Heart left ventricle (tissue), 16 donors: ENCODE measurements at regions not wholly inside any gene's neighbourhood (a gene's known extent, or its start where the extent isn't known, plus 50 kb on each side); places are given as distances from the start of the nearest gene placed in this dataset.

ENCODE experiments used
- ATAC-seq, 4 donors: fragments of 200-7000 bp; cut with Tn5 transposase; one replicate each; pipeline ENCODE4 v1.9.1; 2020 to 2022; ENCODE audit warnings: moderate library complexity in 4 of 4, mild to moderate bottlenecking in 3 of 4, moderate number of reproducible peaks in 1 of 4
- DNase-seq, 5 donors: peaks; one replicate each; pipeline ENCODE4 v3.0.0-alpha.2; 2020
- H3K27ac ChIP-seq, 12 donors: fragments of 200-600 bp; sonication (generic) in 4 of 12; one replicate each; pipeline versions ENCODE4 v1.5.0 to v1.8.0; 2016 to 2022; ENCODE audit warnings: mild to moderate bottlenecking in 2 of 12
- H3K27me3 ChIP-seq, 9 donors: fragments of 200-600 bp; sonication (generic) in 2 of 9; one replicate each; pipeline versions ENCODE4 v1.5.1 to v1.8.0; 2016 to 2022; ENCODE audit warnings: mild to moderate bottlenecking in 3 of 9
- H3K36me3 ChIP-seq, 9 donors: fragments of 200-600 bp; sonication (generic) in 2 of 9; one replicate each; pipeline versions ENCODE4 v1.5.0 to v1.8.0; 2018 to 2022; ENCODE audit warnings: mild to moderate bottlenecking in 2 of 9
- H3K4me1 ChIP-seq, 12 donors: fragments of 200-600 bp; sonication (generic) in 4 of 12; one replicate each; pipeline versions ENCODE4 v1.5.0 to v1.8.0; 2016 to 2022; ENCODE audit warnings: mild to moderate bottlenecking in 3 of 12
- H3K4me3 ChIP-seq, 12 donors: fragments of 200-600 bp; sonication (generic) in 4 of 12; one replicate each; pipeline versions ENCODE4 v1.5.0 to v1.8.0; 2017 to 2022; ENCODE audit warnings: mild to moderate bottlenecking in 9 of 12, moderate library complexity in 4 of 12
- H3K9me3 ChIP-seq, 12 donors: fragments of 200-600 bp; sonication (generic) in 4 of 12; one replicate each; pipeline versions ENCODE4 v1.5.0 to v1.8.0; 2016 to 2022; ENCODE audit warnings: mild to moderate bottlenecking in 1 of 12
- POLR2A ChIP-seq, 2 donors: fragments of 450-650 bp; IDR thresholded peaks; one replicate each; pipeline ENCODE4 v1.6.1; 2017; ENCODE audit warnings: antibody characterized with exemption in 2 of 2, mild to moderate bottlenecking in 2 of 2, moderate library complexity in 2 of 2
- WGBS, 4 donors: extraction: QIAGEN DNeasy Blood & Tissue Kit in 2 of 4; methylation state at CpG; one replicate each; pipeline versions ENCODE4 v1.1.5 to v1.1.7; 2013 to 2018; 5-methylcytosine and 5-hydroxymethylcytosine counted together
- intact Hi-C, 10 donors: fragments of 100-400 bp; cut with DNase I; formaldehyde crosslinking; loops; one replicate each; pipeline versions ENCODE4 v1.11.1 to v1.14.2; 2022
- TF ChIP-seq, protein P1 (sequence below), 12 donors: fragments of 200-600 bp; sonication (generic) in 4 of 12; IDR thresholded peaks; one replicate each; pipeline versions ENCODE4 v1.5.0 to v1.8.0; 2018 to 2022; ENCODE audit warnings: antibody characterized with exemption in 12 of 12, mild to moderate bottlenecking in 5 of 12
- donor health status: ischemic (EF 13 %, LVEDD 7.1; RV severe dilation, severe dysfunction).
- donor health status: healthy with polysubstance abuse.
- donor health status: DM: no; HTN: yes; CAD: no.
- donor health status: DM: no; HTN: no; CAD: no.
- donor health status: ischemic (EF 25% LVEDD 6.9; RV normal size, moderate dysfunction).
- donor health status: ischemic (EF 25% LVEDD 5.7; RV mildly dilated, moderate dysfunction).
- donor health status: healthy.
- donor health status: DM: yes; HTN: yes; CAD: no.
- donor health status: ischemic (EF 35%, LVEDD 5.7; RV mildly dilated, moderate dysfunction).
- donor health status: nonischemic (EF 11% LVEDD 7.7; RV severe dilation, severe dysfunction).
- donor health status: DM: yes; HTN: yes; CAD: no.
- donor health status: PGD.
- donor health status: ischemic (EF 29% LVEDD 5.4; RV normal size, mild dysfunction).
- donor health status: nonischemic (EF 23%, LVEDD 6.1; RV moderate dilation, normal function).

DNA sequence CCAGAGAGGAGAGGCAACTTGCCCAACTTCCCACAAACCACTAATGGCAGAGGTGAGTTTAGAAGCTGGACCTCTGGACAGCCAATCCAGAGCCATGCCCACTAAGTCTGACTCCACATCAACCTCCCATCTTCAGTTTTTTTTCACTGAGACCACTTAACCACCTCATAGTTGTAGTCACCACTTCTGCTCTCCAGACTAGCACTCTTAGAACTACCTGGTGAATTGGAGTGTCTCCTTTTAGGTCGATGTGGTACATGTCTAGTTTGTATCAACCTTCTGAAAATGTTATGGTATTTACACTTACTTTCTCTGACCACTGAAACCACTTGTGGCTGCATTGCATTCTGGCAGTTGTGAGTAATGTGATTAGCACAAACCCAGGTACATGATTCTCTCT is 743.6 kb upstream of the FANCL start:
- 3 to 51% (median 34%) methylated on average over 1 of the region's 1 CpG for WGBS, 4 donors
- Histone ChIP-seq H3K36me3 (no peaks in the 10 kb centered on the region), H3K27me3 (no peaks in the 10 kb centered on the region), H3K4me1 (no peaks in the 10 kb centered on the region), H3K9me3 (peaks cover 0 to 2% (median 0%) of the 10 kb centered on the region in 12 donors), H3K27ac (no peak overlapping the region), H3K4me3 (no peak overlapping the region)
- DNase-seq (no peak), ATAC-seq (no peak)
- intact Hi-C loops = no loop called here
- TF ChIP-seq, protein P1, sequence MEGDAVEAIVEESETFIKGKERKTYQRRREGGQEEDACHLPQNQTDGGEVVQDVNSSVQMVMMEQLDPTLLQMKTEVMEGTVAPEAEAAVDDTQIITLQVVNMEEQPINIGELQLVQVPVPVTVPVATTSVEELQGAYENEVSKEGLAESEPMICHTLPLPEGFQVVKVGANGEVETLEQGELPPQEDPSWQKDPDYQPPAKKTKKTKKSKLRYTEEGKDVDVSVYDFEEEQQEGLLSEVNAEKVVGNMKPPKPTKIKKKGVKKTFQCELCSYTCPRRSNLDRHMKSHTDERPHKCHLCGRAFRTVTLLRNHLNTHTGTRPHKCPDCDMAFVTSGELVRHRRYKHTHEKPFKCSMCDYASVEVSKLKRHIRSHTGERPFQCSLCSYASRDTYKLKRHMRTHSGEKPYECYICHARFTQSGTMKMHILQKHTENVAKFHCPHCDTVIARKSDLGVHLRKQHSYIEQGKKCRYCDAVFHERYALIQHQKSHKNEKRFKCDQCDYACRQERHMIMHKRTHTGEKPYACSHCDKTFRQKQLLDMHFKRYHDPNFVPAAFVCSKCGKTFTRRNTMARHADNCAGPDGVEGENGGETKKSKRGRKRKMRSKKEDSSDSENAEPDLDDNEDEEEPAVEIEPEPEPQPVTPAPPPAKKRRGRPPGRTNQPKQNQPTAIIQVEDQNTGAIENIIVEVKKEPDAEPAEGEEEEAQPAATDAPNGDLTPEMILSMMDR (IDR thresholded peaks at IDR 0.05) = no peak

DNA sequence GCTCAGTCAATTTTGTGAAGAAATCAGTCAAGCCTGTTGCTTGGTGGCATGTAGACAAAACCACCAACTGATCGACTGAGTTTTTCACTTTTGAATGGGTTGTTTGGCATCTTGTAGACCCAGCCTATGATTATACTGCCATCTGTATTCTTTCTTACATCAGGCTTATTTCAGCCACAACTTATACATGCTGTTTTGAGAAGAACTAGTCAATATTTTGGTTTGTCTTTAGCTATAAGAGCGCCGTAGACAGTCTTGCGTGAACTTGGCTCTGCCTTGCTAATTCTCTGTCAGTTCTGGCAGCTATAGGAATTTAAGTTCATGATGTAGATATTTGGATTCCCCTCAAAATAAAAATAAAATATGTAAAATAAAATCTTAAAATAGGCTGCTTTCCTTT is 742.0 kb upstream of the FANCL start:
- DNase-seq = no peak
- Histone ChIP-seq H3K4me1 (no peaks in the 10 kb centered on the region), H3K27ac (no peak overlapping the region), H3K27me3 (no peaks in the 10 kb centered on the region), H3K9me3 (no peaks in the 10 kb centered on the region), H3K36me3 (no peaks in the 10 kb centered on the region), H3K4me3 (no peak overlapping the region)
- intact Hi-C loops = no loop called here
- TF ChIP-seq, protein P1 (IDR thresholded peaks at IDR 0.05) = no peak
- no peak for TF ChIP-seq POLR2A (IDR thresholded peaks at IDR 0.05)
- 84 to 92% (median 86%) methylated on average over 4 of the region's 4 CpGs for WGBS, 4 donors
- ATAC-seq = no peak

DNA sequence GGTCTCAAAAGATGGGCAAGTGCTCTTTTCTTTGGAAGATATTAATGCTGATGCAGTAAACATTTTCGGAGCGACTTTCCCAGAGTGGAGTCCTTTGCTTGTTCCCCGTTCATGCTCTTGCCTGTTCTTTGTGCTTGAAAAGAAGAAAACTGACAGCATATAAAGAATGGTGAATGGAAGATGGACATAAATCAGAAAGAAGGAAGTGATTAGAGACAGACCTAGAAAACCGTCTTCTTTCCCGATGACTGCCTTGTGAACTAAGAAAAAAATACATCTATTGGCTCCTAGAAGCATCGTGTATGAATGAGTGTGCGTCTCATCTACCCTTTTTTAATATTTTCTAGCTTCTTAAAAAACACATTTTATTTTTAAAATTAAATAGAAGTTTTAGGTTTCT is 740.1 kb upstream of the FANCL start:
- H3K9me3 ChIP-seq = no peaks in the 10 kb centered on the region
- no peak for TF ChIP-seq POLR2A (IDR thresholded peaks at IDR 0.05)
- TF ChIP-seq, protein P1 (IDR thresholded peaks at IDR 0.05) = no peak
- intact Hi-C loops = no loop called here
- 86 to 89% (median 88%) methylated on average over 7 of the region's 7 CpGs for WGBS, 4 donors
- no peaks in the 10 kb centered on the region for H3K4me1 ChIP-seq
- no peak for DNase-seq
- no peaks in the 10 kb centered on the region for H3K27me3 ChIP-seq
- no peak overlapping the region for H3K4me3 ChIP-seq
- no peak for ATAC-seq
- H3K27ac ChIP-seq = no peak overlapping the region
- H3K36me3 ChIP-seq = no peaks in the 10 kb centered on the region

DNA sequence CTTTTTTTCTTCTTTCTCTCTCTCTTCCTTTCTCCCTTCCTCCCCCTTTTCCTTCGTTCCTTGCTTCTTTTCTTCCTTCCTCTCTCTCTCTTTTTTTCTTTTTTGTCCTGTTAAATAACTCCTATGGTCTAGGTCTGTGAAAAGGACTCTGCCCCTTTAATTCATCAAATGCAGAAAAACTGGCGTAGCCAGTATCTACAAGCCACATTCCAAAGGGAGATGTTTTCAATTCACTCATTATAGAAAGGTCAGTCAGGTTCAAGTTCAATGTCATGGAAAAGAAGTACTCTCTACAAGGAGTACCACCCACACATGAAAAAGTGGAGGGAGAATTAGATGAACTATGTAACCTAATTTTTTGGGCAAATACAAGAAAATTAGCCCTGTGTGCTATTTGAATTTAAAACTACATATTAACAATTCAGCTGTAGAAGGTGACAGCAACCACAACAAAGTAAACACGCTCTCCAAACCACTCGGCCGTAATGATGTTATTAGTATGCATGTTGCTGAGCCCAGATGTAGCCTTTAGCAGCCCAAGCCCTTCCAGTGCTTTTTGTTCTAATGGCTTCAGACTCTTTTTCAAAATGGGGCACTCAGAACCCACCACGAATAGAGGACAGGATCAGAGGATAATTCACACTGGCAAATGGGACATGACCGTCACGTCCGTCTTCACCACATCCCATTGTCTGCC is 735.4 kb upstream of the FANCL start:
- Histone ChIP-seq H3K4me1 (no peaks in the 10 kb centered on the region), H3K36me3 (no peaks in the 10 kb centered on the region), H3K9me3 (no peaks in the 10 kb centered on the region), H3K27ac (no peak overlapping the region), H3K27me3 (no peaks in the 10 kb centered on the region), H3K4me3 (no peak overlapping the region)
- TF ChIP-seq, protein P1 (IDR thresholded peaks at IDR 0.05) = no peak
- no peak for TF ChIP-seq POLR2A (IDR thresholded peaks at IDR 0.05)
- DNase-seq (no peak), ATAC-seq (no peak)
- WGBS, 4 donors = 66 to 73% (median 68%) methylated on average over 9 of the region's 9 CpGs
- intact Hi-C loops = no loop called here
